GM12878 (cell line): ENCODE measurements at regions not wholly inside any gene's neighbourhood (a gene's known extent, or its start where the extent isn't known, plus 50 kb on each side); places are given as distances from the start of the nearest gene placed in this dataset.

Experiments
- CTCF ChIP-seq, 3 experiments: IDR thresholded peaks in 2 of 3; conservative IDR thresholded peaks in 1 of 3; 2 replicates each; pipeline ENCODE4 v1.5.1; 2011; ENCODE audit warnings: low read depth in 3 of 3, low read length in 3 of 3, mild to moderate bottlenecking in 3 of 3, control low read depth in 2 of 3, moderate library complexity in 2 of 3, inconsistent platforms in 1 of 3, mixed read lengths in 1 of 3; ENCODE audit not compliant: control insufficient read depth in 2 of 3, insufficient read depth in 1 of 3; ENCODE audit errors: extremely low read depth in 1 of 3
- EP300 ChIP-seq, 2 experiments: fragments of 150-350 bp in 1 of 2; IDR thresholded peaks; 2 replicates each; pipeline ENCODE4 v1.6.1; 2011 to 2012; ENCODE audit warnings: low read depth in 2 of 2, low read length in 2 of 2, borderline replicate concordance in 1 of 2, improper control_type of control experiment in 1 of 2, inconsistent platforms in 1 of 2; ENCODE audit not compliant: control insufficient read depth in 1 of 2
- EZH2 ChIP-seq: IDR thresholded peaks from 2 replicates; pipeline ENCODE4 v1.6.1; 2012; ENCODE audit warnings: low read depth, mild to moderate bottlenecking, control low read depth, inconsistent platforms, low read length, borderline replicate concordance; ENCODE audit not compliant: control insufficient read depth
- PML ChIP-seq: IDR thresholded peaks from 2 replicates; pipeline ENCODE4 v1.6.1; 2012; ENCODE audit warnings: low read length, inconsistent platforms
- STAT3 ChIP-seq: IDR thresholded peaks from 2 replicates; pipeline ENCODE4 v1.6.1; 2011; ENCODE audit warnings: low read depth, low read length, improper control_type of control experiment
- TAF1 ChIP-seq: IDR thresholded peaks from 2 replicates; pipeline ENCODE4 v1.6.1; 2011; ENCODE audit warnings: mild to moderate bottlenecking, low read depth, low read length, borderline replicate concordance

GRCh38 chr7:88358526-88358838 is 51.8 kb upstream of the STEAP4 start:
- no peak for TF ChIP-seq STAT3
- no peak for TF ChIP-seq TAF1
- no peak for TF ChIP-seq CTCF (IDR thresholded peaks at IDR 0.05 in 2 of 3, conservative IDR thresholded peaks at IDR 0.05 in 1 of 3; ENCODE audit: control insufficient read depth in 2 of 3, extremely low read depth in 1 of 3, insufficient read depth in 1 of 3, low read depth in 3 of 3, low read length in 3 of 3)
- no peak for TF ChIP-seq PML
- TF ChIP-seq EZH2, result no peak
- no peak for TF ChIP-seq EP300 (IDR thresholded peaks at IDR 0.05; ENCODE audit: borderline replicate concordance in 1 of 2, control insufficient read depth in 1 of 2, low read depth in 2 of 2, low read length in 2 of 2)
